RPMI8226 (cell line): ENCODE measurements at regions not wholly inside any gene's neighbourhood (a gene's known extent, or its start where the extent isn't known, plus 50 kb on each side); places are given as distances from the start of the nearest gene placed in this dataset.
A peak's percentile ranks its signal among the peaks of the same experiment; 100 is the strongest.
"Not testable (repeated sequence)": the region's sequence is repeated elsewhere in the genome, so short reads cannot be mapped to it uniquely, and the experiment has no call there.

Experiments
- DNase-seq: peaks from one replicate; pipeline ENCODE4 v3.0.0-alpha.2; 2015

- DNase-seq, result no peak
These were observed 133.3 kb downstream of the TBC1D2B start for GRCh38 chr15:77944002-77944867.

- DNase-seq, result no peak
These were observed 134.8 kb downstream of the TBC1D2B start for GRCh38 chr15:77942611-77943211.

GRCh38 chr15:77941090-77941827 is 136.3 kb downstream of the TBC1D2B start:
- not testable (repeated sequence) for DNase-seq

- DNase-seq, result no peak
These were observed 137.0 kb downstream of the TBC1D2B start for GRCh38 chr15:77940381-77940947.

- no peak for DNase-seq
These were observed 137.7 kb downstream of the TBC1D2B start for GRCh38 chr15:77939851-77940250.

GRCh38 chr15:77939026-77939425 is 138.5 kb downstream of the TBC1D2B start:
- not testable (repeated sequence) for DNase-seq

GRCh38 chr15:77938546-77938945 is 139.0 kb downstream of the TBC1D2B start:
- not testable (repeated sequence) for DNase-seq

GRCh38 chr15:77936567-77936966 is 140.9 kb downstream of the TBC1D2B start:
- not testable (repeated sequence) for DNase-seq

GRCh38 chr15:77934516-77934915 is 143.0 kb downstream of the TBC1D2B start:
- DNase-seq, result not testable (repeated sequence)

- DNase-seq, result not testable (repeated sequence)
These were observed 146.6 kb downstream of the TBC1D2B start for GRCh38 chr15:77930907-77931306.

- DNase-seq, result peak; percentile 48
These were observed 147.0 kb downstream of the TBC1D2B start for GRCh38 chr15:77930490-77930889.

- peak; percentile 48 for DNase-seq
These were observed 150.7 kb downstream of the TBC1D2B start for GRCh38 chr15:77926789-77927188.

GRCh38 chr15:77926296-77926695 is 151.2 kb downstream of the TBC1D2B start:
- not testable (repeated sequence) for DNase-seq

- not testable (repeated sequence) for DNase-seq
These were observed 152.4 kb downstream of the TBC1D2B start for GRCh38 chr15:77925101-77925500.

- no peak for DNase-seq
These were observed 155.8 kb downstream of the TBC1D2B start for GRCh38 chr15:77921664-77922063.

- not testable (repeated sequence) for DNase-seq
These were observed 160.4 kb downstream of the TBC1D2B start for GRCh38 chr15:77916966-77917635.

- not testable (repeated sequence) for DNase-seq
These were observed 161.6 kb downstream of the TBC1D2B start for GRCh38 chr15:77915961-77916330.

- no peak for DNase-seq
These were observed 162.1 kb downstream of the TBC1D2B start for GRCh38 chr15:77915261-77915960.

- DNase-seq, result not testable (repeated sequence)
These were observed 163.0 kb downstream of the TBC1D2B start for GRCh38 chr15:77914531-77914930.

GRCh38 chr15:77910030-77910911 is 167.2 kb downstream of the TBC1D2B start:
- peak; percentile 86 for DNase-seq
